ENCODE measurements at regions not wholly inside any gene's neighbourhood (a gene's known extent, or its start where the extent isn't known, plus 50 kb on each side); places are given as distances from the start of the nearest gene placed in this dataset.

DNA sequence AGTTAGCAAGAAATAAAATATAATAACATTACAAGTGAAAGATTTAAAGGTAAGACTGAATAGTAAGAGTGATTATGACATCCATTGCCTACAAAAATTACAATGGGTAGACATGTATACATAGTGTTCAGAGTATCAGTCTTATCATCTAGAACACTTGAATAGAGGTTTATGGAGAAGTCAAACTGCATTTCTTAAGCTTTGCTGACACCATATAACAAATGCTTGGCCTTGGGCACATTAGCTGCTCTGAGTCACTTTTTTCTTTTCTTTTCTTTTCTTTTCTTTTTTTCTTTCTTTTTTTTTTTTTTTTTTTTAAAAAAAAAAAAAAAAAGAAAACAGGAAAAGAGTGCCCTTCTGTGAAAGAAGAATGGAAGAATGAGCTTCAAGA, 220.0 kb downstream of the SPCS3 start:
- TF ChIP-seq ZNF70 (CRISPR knock-in tag; IDR thresholded peaks at IDR 0.05): no peak
- TF ChIP-seq, protein P1, sequence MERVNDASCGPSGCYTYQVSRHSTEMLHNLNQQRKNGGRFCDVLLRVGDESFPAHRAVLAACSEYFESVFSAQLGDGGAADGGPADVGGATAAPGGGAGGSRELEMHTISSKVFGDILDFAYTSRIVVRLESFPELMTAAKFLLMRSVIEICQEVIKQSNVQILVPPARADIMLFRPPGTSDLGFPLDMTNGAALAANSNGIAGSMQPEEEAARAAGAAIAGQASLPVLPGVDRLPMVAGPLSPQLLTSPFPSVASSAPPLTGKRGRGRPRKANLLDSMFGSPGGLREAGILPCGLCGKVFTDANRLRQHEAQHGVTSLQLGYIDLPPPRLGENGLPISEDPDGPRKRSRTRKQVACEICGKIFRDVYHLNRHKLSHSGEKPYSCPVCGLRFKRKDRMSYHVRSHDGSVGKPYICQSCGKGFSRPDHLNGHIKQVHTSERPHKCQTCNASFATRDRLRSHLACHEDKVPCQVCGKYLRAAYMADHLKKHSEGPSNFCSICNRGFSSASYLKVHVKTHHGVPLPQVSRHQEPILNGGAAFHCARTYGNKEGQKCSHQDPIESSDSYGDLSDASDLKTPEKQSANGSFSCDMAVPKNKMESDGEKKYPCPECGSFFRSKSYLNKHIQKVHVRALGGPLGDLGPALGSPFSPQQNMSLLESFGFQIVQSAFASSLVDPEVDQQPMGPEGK (CRISPR knock-in tag; IDR thresholded peaks at IDR 0.05; ENCODE audit: borderline replicate concordance): no peak
- no peak for TF ChIP-seq RARB (CRISPR knock-in tag; IDR thresholded peaks at IDR 0.05)
- TF ChIP-seq ARNTL (CRISPR knock-in tag; IDR thresholded peaks at IDR 0.05; ENCODE audit: borderline replicate concordance, low read depth): no peak
- TF ChIP-seq ESRRG (CRISPR knock-in tag; IDR thresholded peaks at IDR 0.05): no peak
- TF ChIP-seq ZFP3 (CRISPR knock-in tag; IDR thresholded peaks at IDR 0.05): no peak
- TF ChIP-seq PPARA (CRISPR knock-in tag; IDR thresholded peaks at IDR 0.05; ENCODE audit: borderline replicate concordance): no peak
- TF ChIP-seq CSRNP3 (CRISPR knock-in tag; IDR thresholded peaks at IDR 0.05): no peak
- TF ChIP-seq, protein P2, sequence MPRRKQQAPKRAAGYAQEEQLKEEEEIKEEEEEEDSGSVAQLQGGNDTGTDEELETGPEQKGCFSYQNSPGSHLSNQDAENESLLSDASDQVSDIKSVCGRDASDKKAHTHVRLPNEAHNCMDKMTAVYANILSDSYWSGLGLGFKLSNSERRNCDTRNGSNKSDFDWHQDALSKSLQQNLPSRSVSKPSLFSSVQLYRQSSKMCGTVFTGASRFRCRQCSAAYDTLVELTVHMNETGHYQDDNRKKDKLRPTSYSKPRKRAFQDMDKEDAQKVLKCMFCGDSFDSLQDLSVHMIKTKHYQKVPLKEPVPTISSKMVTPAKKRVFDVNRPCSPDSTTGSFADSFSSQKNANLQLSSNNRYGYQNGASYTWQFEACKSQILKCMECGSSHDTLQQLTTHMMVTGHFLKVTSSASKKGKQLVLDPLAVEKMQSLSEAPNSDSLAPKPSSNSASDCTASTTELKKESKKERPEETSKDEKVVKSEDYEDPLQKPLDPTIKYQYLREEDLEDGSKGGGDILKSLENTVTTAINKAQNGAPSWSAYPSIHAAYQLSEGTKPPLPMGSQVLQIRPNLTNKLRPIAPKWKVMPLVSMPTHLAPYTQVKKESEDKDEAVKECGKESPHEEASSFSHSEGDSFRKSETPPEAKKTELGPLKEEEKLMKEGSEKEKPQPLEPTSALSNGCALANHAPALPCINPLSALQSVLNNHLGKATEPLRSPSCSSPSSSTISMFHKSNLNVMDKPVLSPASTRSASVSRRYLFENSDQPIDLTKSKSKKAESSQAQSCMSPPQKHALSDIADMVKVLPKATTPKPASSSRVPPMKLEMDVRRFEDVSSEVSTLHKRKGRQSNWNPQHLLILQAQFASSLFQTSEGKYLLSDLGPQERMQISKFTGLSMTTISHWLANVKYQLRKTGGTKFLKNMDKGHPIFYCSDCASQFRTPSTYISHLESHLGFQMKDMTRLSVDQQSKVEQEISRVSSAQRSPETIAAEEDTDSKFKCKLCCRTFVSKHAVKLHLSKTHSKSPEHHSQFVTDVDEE (CRISPR knock-in tag; IDR thresholded peaks at IDR 0.05): no peak

Measured in SK-N-SH treated with all-trans-retinoic acid at 6 μM for 48 hours (cell line).